H9 (cell line): ENCODE measurements at regions not wholly inside any gene's neighbourhood (a gene's known extent, or its start where the extent isn't known, plus 50 kb on each side); places are given as distances from the start of the nearest gene placed in this dataset.

ENCODE experiments used
- DNase-seq: peaks from one replicate; pipeline ENCODE4 v3.0.0-alpha.2; 2017
- H2AFZ ChIP-seq: one replicate; pipeline ENCODE4 v1.6.1; 2013; ENCODE audit warnings: mild to moderate bottlenecking, low read length, control low read depth, moderate library complexity
- H2AK5ac ChIP-seq: 2 replicates; pipeline ENCODE4 v1.6.1; 2013; ENCODE audit warnings: low read length, control low read depth, mixed read lengths; ENCODE audit not compliant: insufficient read length
- H2BK120ac ChIP-seq: one replicate; pipeline ENCODE4 v1.6.1; 2013; ENCODE audit warnings: low read depth, mild to moderate bottlenecking, low read length, control low read depth, inconsistent platforms; ENCODE audit not compliant: poor library complexity, severe bottlenecking
- H2BK12ac ChIP-seq: 2 replicates; pipeline ENCODE4 v1.6.1; 2013; ENCODE audit warnings: low read length, control low read depth, mixed read lengths, low read depth; ENCODE audit not compliant: insufficient read length
- H2BK15ac ChIP-seq: 2 replicates; pipeline ENCODE4 v1.6.1; 2013; ENCODE audit warnings: low read depth, low read length, control low read depth
- H2BK20ac ChIP-seq: one replicate; pipeline ENCODE4 v1.6.1; 2013; ENCODE audit warnings: low read depth, mild to moderate bottlenecking, low read length, control low read depth, inconsistent platforms; ENCODE audit not compliant: poor library complexity, severe bottlenecking
- H2BK5ac ChIP-seq: 2 replicates; pipeline ENCODE4 v1.6.1; 2013; ENCODE audit warnings: low read length, control low read depth, mixed read lengths; ENCODE audit not compliant: insufficient read length
- H3K14ac ChIP-seq: 2 replicates; pipeline ENCODE4 v1.6.1; 2013; ENCODE audit warnings: low read length, control low read depth; ENCODE audit not compliant: insufficient read depth
- H3K18ac ChIP-seq: 2 replicates; pipeline ENCODE4 v1.6.1; 2013; ENCODE audit warnings: low read depth, mild to moderate bottlenecking, mixed read lengths, low read length, control low read depth; ENCODE audit not compliant: insufficient read length
- H3K23ac ChIP-seq: 2 replicates; pipeline ENCODE4 v1.6.1; 2013; ENCODE audit warnings: low read length, control low read depth, mixed read lengths, low read depth; ENCODE audit not compliant: insufficient read length
- H3K23me2 ChIP-seq: 2 replicates; pipeline ENCODE4 v1.6.1; 2013; ENCODE audit warnings: low read depth, mild to moderate bottlenecking, mixed read lengths, low read length, control low read depth; ENCODE audit not compliant: insufficient read length, poor library complexity, severe bottlenecking
- H3K27ac ChIP-seq: 2 replicates; pipeline ENCODE4 v1.5.1; 2013; ENCODE audit warnings: low read length, control low read depth, mixed read lengths, low read depth; ENCODE audit not compliant: insufficient read length
- H3K27me3 ChIP-seq: 2 replicates; pipeline ENCODE4 v1.6.1; 2013; ENCODE audit warnings: low read length, control low read depth, inconsistent platforms; ENCODE audit not compliant: insufficient read depth
- H3K4ac ChIP-seq: 2 replicates; pipeline ENCODE4 v1.6.1; 2013; ENCODE audit warnings: low read depth, mild to moderate bottlenecking, control low read depth, inconsistent platforms, low read length, moderate library complexity
- H3K4me1 ChIP-seq: 2 replicates; pipeline ENCODE4 v1.6.1; 2013; ENCODE audit warnings: low read length, control low read depth, inconsistent platforms; ENCODE audit not compliant: insufficient read depth
- H3K4me2 ChIP-seq: 2 replicates; pipeline ENCODE4 v1.6.1; 2013; ENCODE audit warnings: low read length, control low read depth, mixed read lengths; ENCODE audit not compliant: insufficient read length, insufficient read depth
- H3K56ac ChIP-seq: 2 replicates; pipeline ENCODE4 v1.6.1; 2013; ENCODE audit warnings: low read depth, mild to moderate bottlenecking, mixed read lengths, low read length, control low read depth; ENCODE audit not compliant: insufficient read length
- H3K79me1 ChIP-seq: 2 replicates; pipeline ENCODE4 v1.6.1; 2013; ENCODE audit warnings: low read depth, mild to moderate bottlenecking, moderate library complexity, low read length, control low read depth, inconsistent platforms; ENCODE audit not compliant: insufficient read depth, poor library complexity, severe bottlenecking
- H3K79me2 ChIP-seq: 2 replicates; pipeline ENCODE4 v1.6.1; 2013; ENCODE audit warnings: low read length, control low read depth, inconsistent platforms; ENCODE audit not compliant: insufficient read depth
- H3K9ac ChIP-seq: 2 replicates; pipeline ENCODE4 v1.6.1; 2013; ENCODE audit warnings: low read length, control low read depth, mixed read lengths; ENCODE audit not compliant: insufficient read length; ENCODE audit errors: extremely low read depth
- H3K9me3 ChIP-seq: one replicate; pipeline ENCODE4 v1.6.1; 2013; ENCODE audit warnings: low read depth, low read length, inconsistent platforms; ENCODE audit not compliant: control insufficient read depth
- H3T11ph ChIP-seq: one replicate; pipeline ENCODE4 v1.6.1; 2013; ENCODE audit warnings: mild to moderate bottlenecking, low read length, control low read depth, inconsistent platforms
- H4K20me1 ChIP-seq: one replicate; pipeline ENCODE4 v1.6.1; 2013; ENCODE audit not compliant: control insufficient read depth, insufficient read length, insufficient read depth
- H4K5ac ChIP-seq: 2 replicates; pipeline ENCODE4 v1.6.1; 2013; ENCODE audit warnings: low read depth, mild to moderate bottlenecking, mixed read lengths, low read length, control low read depth; ENCODE audit not compliant: insufficient read length
- H4K8ac ChIP-seq: replicated peaks from 2 replicates; pipeline ENCODE4 v1.6.1; 2013; ENCODE audit warnings: low read length, control low read depth, mixed read lengths, low read depth; ENCODE audit not compliant: insufficient read length
- H4K91ac ChIP-seq: 2 replicates; pipeline ENCODE4 v1.6.1; 2013; ENCODE audit warnings: low read depth, mild to moderate bottlenecking, moderate library complexity, mixed read lengths, low read length, control low read depth; ENCODE audit not compliant: insufficient read length
- H3K27ac Mint-ChIP-seq, 3 experiments: 2 replicates in 2 of 3; 3 replicates in 1 of 3; pipeline ENCODE4 v1.8.0; 2020 to 2021; ENCODE audit warnings: mixed read lengths in 3 of 3, mild to moderate bottlenecking in 1 of 3, moderate library complexity in 1 of 3
- H3K27me3 Mint-ChIP-seq: 2 replicates; pipeline ENCODE4 v1.8.0; 2021; ENCODE audit warnings: low read depth, mild to moderate bottlenecking, moderate library complexity, mixed read lengths
- H3K36me3 Mint-ChIP-seq, 3 experiments: 2 replicates in 2 of 3; 3 replicates in 1 of 3; pipeline ENCODE4 v1.8.0; 2020 to 2021; ENCODE audit warnings: low read depth in 3 of 3, mixed read lengths in 3 of 3; ENCODE audit not compliant: insufficient read depth in 1 of 3
- H3K4me1 Mint-ChIP-seq, 2 experiments: 2 replicates each; pipeline ENCODE4 v1.8.0; 2020; ENCODE audit warnings: mixed read lengths in 2 of 2
- H3K4me3 Mint-ChIP-seq, 2 experiments: 2 replicates in 1 of 2; 3 replicates in 1 of 2; pipeline ENCODE4 v1.8.0; 2020 to 2021; ENCODE audit warnings: mild to moderate bottlenecking in 2 of 2, mixed read lengths in 2 of 2, moderate library complexity in 1 of 2
- H3K9me3 Mint-ChIP-seq, 2 experiments: 2 replicates in 1 of 2; 3 replicates in 1 of 2; pipeline ENCODE4 v1.8.0; 2020; ENCODE audit warnings: mild to moderate bottlenecking in 2 of 2, mixed read lengths in 2 of 2, moderate library complexity in 1 of 2
- CTCF ChIP-seq: fragments of 200-600 bp; sonication (generic); conservative IDR thresholded peaks from 3 replicates; pipeline ENCODE4 v1.8.0; 2021; ENCODE audit warnings: antibody characterized with exemption, mild to moderate bottlenecking
- WGBS: extraction: QIAGEN DNeasy Blood & Tissue Kit; methylation state at CpG from one replicate; pipeline ENCODE4 v1.1.7; 2013; ENCODE audit warnings: missing lambda C conversion rate, low lambda C conversion rate, mixed read lengths; ENCODE audit not compliant: insufficient read length; ENCODE audit errors: extremely low coverage; 5-methylcytosine and 5-hydroxymethylcytosine counted together

DNA sequence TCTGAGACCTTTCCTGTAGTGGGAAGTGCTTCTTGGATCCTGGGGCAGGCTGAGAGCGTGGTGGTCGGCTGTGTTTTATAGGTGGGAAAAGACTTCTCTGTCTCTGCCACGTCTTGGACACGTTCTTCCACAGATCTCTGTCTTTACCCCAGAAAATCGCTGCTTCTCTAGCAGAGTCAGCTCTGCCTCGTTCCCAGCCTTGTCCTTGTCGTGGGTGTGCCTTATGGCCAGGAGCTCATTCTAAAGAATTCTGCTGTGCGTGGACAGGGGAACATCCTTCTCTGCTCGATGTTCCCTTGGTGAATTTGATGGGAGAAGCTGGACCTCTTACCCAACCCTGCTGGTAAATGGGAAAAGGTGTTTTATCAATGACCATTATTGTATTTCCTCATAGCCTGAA is 433.1 kb upstream of the C2CD4B start:
- H3K27me3 ChIP-seq: no peaks in the 10 kb centered on the region
- H3K4me1 Mint-ChIP-seq: peaks cover 11 to 12% of the 10 kb centered on the region in 2 experiments
- no peak overlapping the region for H3T11ph ChIP-seq
- H3K4me3 Mint-ChIP-seq: no peak overlapping the region
- H3K4me1 ChIP-seq: no peaks in the 10 kb centered on the region
- no peak overlapping the region for H3K56ac ChIP-seq
- no peaks in the 10 kb centered on the region for H3K9me3 ChIP-seq
- no peak overlapping the region for H3K18ac ChIP-seq
- H3K9ac ChIP-seq: no peak overlapping the region
- no peak overlapping the region for H3K23ac ChIP-seq
- WGBS: no CpG with 5 or more reads among the region's 9 CpGs
- no peaks in the 10 kb centered on the region for H3K36me3 Mint-ChIP-seq
- H3K79me2 ChIP-seq: no peaks in the 10 kb centered on the region
- H3K27ac Mint-ChIP-seq: no peak overlapping the region
- no peak overlapping the region for H2BK15ac ChIP-seq
- no peak for DNase-seq
- TF ChIP-seq CTCF: no peak
- no peak overlapping the region for H4K8ac ChIP-seq
- no peak overlapping the region for H3K4ac ChIP-seq
- H3K23me2 ChIP-seq: no peaks in the 10 kb centered on the region
- H2AFZ ChIP-seq: no peak overlapping the region
- H3K27me3 Mint-ChIP-seq: no peaks in the 10 kb centered on the region
- H2BK20ac ChIP-seq: no peak overlapping the region
- H4K20me1 ChIP-seq: no peaks in the 10 kb centered on the region
- H2BK120ac ChIP-seq: no peak overlapping the region
- no peaks in the 10 kb centered on the region for H3K9me3 Mint-ChIP-seq
- no peak overlapping the region for H2AK5ac ChIP-seq
- H3K4me2 ChIP-seq: no peak overlapping the region
- H3K27ac ChIP-seq: no peak overlapping the region
- no peak overlapping the region for H4K91ac ChIP-seq
- no peak overlapping the region for H2BK5ac ChIP-seq
- H3K79me1 ChIP-seq: no peaks in the 10 kb centered on the region
- H3K14ac ChIP-seq: no peak overlapping the region
- H4K5ac ChIP-seq: no peak overlapping the region
- no peak overlapping the region for H2BK12ac ChIP-seq
